Neutrophil (primary cell): ENCODE measurements at regions not wholly inside any gene's neighbourhood (a gene's known extent, or its start where the extent isn't known, plus 50 kb on each side); places are given as distances from the start of the nearest gene placed in this dataset.

Source experiments
- H3K27ac ChIP-seq: fragments of 200-600 bp; sonication (generic); 2 replicates; pipeline ENCODE4 v1.5.1; 2016; ENCODE audit warnings: mild to moderate bottlenecking, moderate library complexity
- H3K27me3 ChIP-seq: fragments of 200-600 bp; sonication (generic); 2 replicates; pipeline ENCODE4 v1.6.0; 2016; ENCODE audit warnings: mild to moderate bottlenecking
- H3K36me3 ChIP-seq: fragments of 200-600 bp; sonication (generic); 2 replicates; pipeline ENCODE4 v1.5.1; 2017
- H3K4me1 ChIP-seq, 2 experiments: fragments of 200-600 bp in 1 of 2; sonication (generic) in 1 of 2; 1 replicate in 1 of 2; 2 replicates in 1 of 2; pipeline versions ENCODE4 v1.5.1 to v1.6.1; 2013 to 2016; ENCODE audit warnings: low read depth in 1 of 2, low read length in 1 of 2, mild to moderate bottlenecking in 1 of 2, moderate library complexity in 1 of 2; ENCODE audit not compliant: control insufficient read depth in 1 of 2, insufficient read depth in 1 of 2
- H3K4me3 ChIP-seq, 2 experiments: fragments of 200-600 bp in 1 of 2; sonication (generic) in 1 of 2; 1 replicate in 1 of 2; 2 replicates in 1 of 2; pipeline ENCODE4 v1.5.1; 2013 to 2016; ENCODE audit warnings: low read depth in 1 of 2, low read length in 1 of 2, mild to moderate bottlenecking in 1 of 2, moderate library complexity in 1 of 2
- H3K9me3 ChIP-seq: fragments of 200-600 bp; sonication (generic); 2 replicates; pipeline ENCODE4 v1.5.1; 2016
- CTCF ChIP-seq: fragments of 200-600 bp; sonication (generic); IDR thresholded peaks from 2 replicates; pipeline ENCODE4 v1.5.1; 2016; ENCODE audit warnings: antibody characterized with exemption

- Histone ChIP-seq H3K4me1 (no peaks in the 10 kb centered on the region), H3K4me3 (no peak overlapping the region), H3K9me3 (no peaks in the 10 kb centered on the region), H3K27me3 (peaks cover 6% of the 10 kb centered on the region), H3K36me3 (no peaks in the 10 kb centered on the region), H3K27ac (no peak overlapping the region)
- no peak for TF ChIP-seq CTCF
These were observed 485.8 kb downstream of the VRK1 start for GRCh38 chr14:97283005-97283403.

GRCh38 chr14:97283426-97283825, 486.2 kb downstream of the VRK1 start:
- Histone ChIP-seq H3K4me1 (no peaks in the 10 kb centered on the region), H3K9me3 (no peaks in the 10 kb centered on the region), H3K4me3 (no peak overlapping the region), H3K27ac (no peak overlapping the region), H3K27me3 (peaks cover 2% of the 10 kb centered on the region), H3K36me3 (no peaks in the 10 kb centered on the region)
- TF ChIP-seq CTCF = no peak

GRCh38 chr14:97283841-97284240, 486.7 kb downstream of the VRK1 start:
- no peaks in the 10 kb centered on the region for H3K27me3 ChIP-seq
- TF ChIP-seq CTCF = no peak
- no peaks in the 10 kb centered on the region for H3K4me1 ChIP-seq
- no peak overlapping the region for H3K4me3 ChIP-seq
- no peak overlapping the region for H3K27ac ChIP-seq
- no peaks in the 10 kb centered on the region for H3K9me3 ChIP-seq
- H3K36me3 ChIP-seq = no peaks in the 10 kb centered on the region

- no peaks in the 10 kb centered on the region for H3K4me1 ChIP-seq
- peaks cover 12% of the 10 kb centered on the region for H3K27me3 ChIP-seq
- H3K36me3 ChIP-seq = no peaks in the 10 kb centered on the region
- no peak overlapping the region for H3K4me3 ChIP-seq
- no peak for TF ChIP-seq CTCF
- H3K27ac ChIP-seq = no peak overlapping the region
- H3K9me3 ChIP-seq = no peaks in the 10 kb centered on the region
These were observed 490.8 kb downstream of the VRK1 start for GRCh38 chr14:97287956-97288355.

- TF ChIP-seq CTCF = no peak
- Histone ChIP-seq H3K27me3 (peaks cover 12% of the 10 kb centered on the region), H3K4me3 (no peak overlapping the region)
These were observed 492.9 kb downstream of the VRK1 start for GRCh38 chr14:97290065-97290464.

GRCh38 chr14:97290977-97291376, 493.8 kb downstream of the VRK1 start:
- H3K27me3 ChIP-seq = peaks cover 21% of the 10 kb centered on the region
- H3K9me3 ChIP-seq = no peaks in the 10 kb centered on the region
- no peak for TF ChIP-seq CTCF
- H3K27ac ChIP-seq = no peak overlapping the region
- no peaks in the 10 kb centered on the region for H3K4me1 ChIP-seq
- no peak overlapping the region for H3K4me3 ChIP-seq
- no peaks in the 10 kb centered on the region for H3K36me3 ChIP-seq

More at GRCh38 chr14:97290065-97290464, 492.9 kb downstream of the VRK1 start:
- Histone ChIP-seq H3K27ac (no peak overlapping the region), H3K4me1 (no peaks in the 10 kb centered on the region), H3K36me3 (no peaks in the 10 kb centered on the region), H3K9me3 (no peaks in the 10 kb centered on the region)
